Gastroesophageal sphincter (tissue), 4 donors: ENCODE measurements at regions not wholly inside any gene's neighbourhood (a gene's known extent, or its start where the extent isn't known, plus 50 kb on each side); places are given as distances from the start of the nearest gene placed in this dataset.

Experiments used
- ATAC-seq: fragments of 150-250 bp; one replicate; pipeline ENCODE4 v1.9.1; 2016; ENCODE audit warnings: mild to moderate bottlenecking, moderate library complexity
- H3K27ac ChIP-seq, 4 donors: fragments of 200-600 bp; sonication (generic) in 3 of 4; 1 replicate in 3 of 4; 2 replicates in 1 of 4; pipeline ENCODE4 v1.5.1; 2016 to 2019
- H3K27me3 ChIP-seq: fragments of 200-600 bp; sonication (generic); one replicate; pipeline ENCODE4 v1.5.1; 2019
- H3K36me3 ChIP-seq, 2 donors: fragments of 200-600 bp; sonication (generic); one replicate each; pipeline ENCODE4 v1.5.1; 2019; ENCODE audit warnings: control low read depth in 1 of 2
- H3K4me1 ChIP-seq, 3 donors: fragments of 200-600 bp; sonication (generic); 1 replicate in 2 of 3; 2 replicates in 1 of 3; pipeline ENCODE4 v1.5.1; 2016 to 2019; ENCODE audit warnings: control low read depth in 2 of 3
- H3K4me3 ChIP-seq, 2 donors: fragments of 200-600 bp; sonication (generic); one replicate each; pipeline ENCODE4 v1.5.1; 2019; ENCODE audit warnings: mild to moderate bottlenecking in 1 of 2, moderate library complexity in 1 of 2
- H3K9me3 ChIP-seq, 3 donors: fragments of 200-600 bp; sonication (generic); one replicate each; pipeline ENCODE4 v1.5.1; 2017 to 2019; ENCODE audit warnings: control low read depth in 2 of 3
- CTCF ChIP-seq, 4 experiments: fragments of 200-600 bp in 2 of 4; fragments of 450-650 bp in 2 of 4; sonication (generic) in 1 of 4; IDR thresholded peaks; one replicate each; pipeline ENCODE4 v1.5.1; 2017 to 2019; ENCODE audit warnings: antibody characterized with exemption in 4 of 4, mild to moderate bottlenecking in 2 of 4, moderate library complexity in 2 of 4
- EP300 ChIP-seq: sonication (generic); formaldehyde crosslinking; IDR thresholded peaks from one replicate; pipeline ENCODE4 v1.6.1; 2017; ENCODE audit warnings: antibody characterized with exemption, mild to moderate bottlenecking
- POLR2A ChIP-seq, 2 donors: fragments of 450-650 bp; IDR thresholded peaks; one replicate each; pipeline ENCODE4 v1.6.1; 2017; ENCODE audit warnings: antibody characterized with exemption in 2 of 2, mild to moderate bottlenecking in 2 of 2, moderate library complexity in 1 of 2
- POLR2AphosphoS5 ChIP-seq: sonication (generic); formaldehyde crosslinking; IDR thresholded peaks from one replicate; pipeline ENCODE4 v1.6.1; 2017; ENCODE audit warnings: antibody characterized with exemption
- WGBS, 2 donors: methylation state at CpG; one replicate each; pipeline ENCODE4 v1.1.5; 2018; ENCODE audit warnings: low coverage in 1 of 2; 5-methylcytosine and 5-hydroxymethylcytosine counted together

- Histone ChIP-seq H3K36me3 (no peaks in the 10 kb centered on the region), H3K9me3 (no peaks in the 10 kb centered on the region), H3K27me3 (no peaks in the 10 kb centered on the region), H3K4me1 (peaks cover 31 to 97% (median 71%) of the 10 kb centered on the region in 3 donors), H3K27ac (peak overlapping the region; percentile 77 to 96 (median 93)), H3K4me3 (peak overlapping the region in 1 of 2 donors; percentile 3)
- ATAC-seq = peak; percentile 28
- no peak for TF ChIP-seq CTCF (IDR thresholded peaks at IDR 0.05)
- TF ChIP-seq POLR2A (IDR thresholded peaks at IDR 0.05) = peak in 1 of 2 donors; percentile 1
- TF ChIP-seq POLR2AphosphoS5 = no peak
- no peak for TF ChIP-seq EP300
- WGBS, 2 donors = 14 to 22% methylated on average over 8 to 9 of the region's 16 CpGs
Measured at GRCh38 chr17:77392376-77393273, 251.9 kb downstream of the SEC14L1 start.

GRCh38 chr17:77393274-77393600 lies 252.5 kb downstream of the SEC14L1 start:
- Histone ChIP-seq H3K9me3 (no peaks in the 10 kb centered on the region), H3K36me3 (no peaks in the 10 kb centered on the region), H3K4me3 (no peak overlapping the region), H3K27ac (peak overlapping the region; percentile 77 to 96 (median 93)), H3K27me3 (no peaks in the 10 kb centered on the region), H3K4me1 (peaks cover 31 to 97% (median 65%) of the 10 kb centered on the region in 3 donors)
- TF ChIP-seq EP300 (no peak), POLR2AphosphoS5 (no peak)
- WGBS, 2 donors = 89% methylated on average over 2 of the region's 5 CpGs; no CpG with 5 or more reads in 1 of the 2 donors
- no peak for ATAC-seq

- no peaks in the 10 kb centered on the region for H3K9me3 ChIP-seq
- no peak for ATAC-seq
- no peak overlapping the region for H3K4me3 ChIP-seq
- TF ChIP-seq CTCF (IDR thresholded peaks at IDR 0.05) (no peak), POLR2AphosphoS5 (no peak)
- H3K27ac ChIP-seq = peak overlapping the region; percentile 14 to 96 (median 93)
- H3K4me1 ChIP-seq = peaks cover 30 to 97% (median 60%) of the 10 kb centered on the region in 3 donors
- H3K27me3 ChIP-seq = no peaks in the 10 kb centered on the region
- no peaks in the 10 kb centered on the region for H3K36me3 ChIP-seq
- 24 to 75% methylated on average over 2 to 4 of the region's 10 CpGs for WGBS, 2 donors
Measured at GRCh38 chr17:77393867-77394539, 253.2 kb downstream of the SEC14L1 start.

GRCh38 chr17:77394540-77395295 lies 253.9 kb downstream of the SEC14L1 start:
- Histone ChIP-seq H3K36me3 (no peaks in the 10 kb centered on the region), H3K4me3 (no peak overlapping the region), H3K9me3 (no peaks in the 10 kb centered on the region), H3K27me3 (no peaks in the 10 kb centered on the region), H3K27ac (peak overlapping the region; percentile 14 to 96 (median 93)), H3K4me1 (peaks cover 27 to 97% (median 53%) of the 10 kb centered on the region in 3 donors)
- ATAC-seq = no peak
- TF ChIP-seq CTCF (IDR thresholded peaks at IDR 0.05) (no peak), POLR2A (IDR thresholded peaks at IDR 0.05) (no peak), POLR2AphosphoS5 (no peak), EP300 (no peak)
- WGBS, 2 donors = 33 to 86% methylated on average over 1 to 7 of the region's 15 CpGs

- TF ChIP-seq POLR2AphosphoS5 (peak; percentile 12), POLR2A (IDR thresholded peaks at IDR 0.05) (no peak)
- ATAC-seq = no peak
- Histone ChIP-seq H3K9me3 (no peaks in the 10 kb centered on the region), H3K4me3 (no peak overlapping the region), H3K27me3 (no peaks in the 10 kb centered on the region), H3K27ac (peak overlapping the region in 3 of 4 donors; percentile 58 to 96 (median 91)), H3K36me3 (no peaks in the 10 kb centered on the region), H3K4me1 (peaks cover 27 to 100% (median 59%) of the 10 kb centered on the region in 3 donors)
- 47 to 60% methylated on average over 9 to 14 of the region's 14 CpGs for WGBS, 2 donors
Measured at GRCh38 chr17:77395501-77396048, 254.8 kb downstream of the SEC14L1 start.
